WTC11 (cell line): ENCODE measurements at regions not wholly inside any gene's neighbourhood (a gene's known extent, or its start where the extent isn't known, plus 50 kb on each side); places are given as distances from the start of the nearest gene placed in this dataset.

Experiments
- ATAC-seq: fragments of 200-7000 bp; cut with Tn5 transposase; 2 replicates; pipeline ENCODE4 v1.10.0; 2021; ENCODE audit warnings: mild to moderate bottlenecking, moderate library complexity
- CTCF ChIA-PET: fragments of 300-600 bp; sonication (Branson Sonifier 250); formaldehyde crosslinking; loops from one replicate; lab custom pipeline; 2021; ENCODE audit warnings: antibody characterized with exemption; lab: Charles Lee
- POLR2A ChIA-PET: fragments of 350-600 bp; sonication (Branson Sonifier 250); formaldehyde crosslinking; loops from one replicate; lab custom pipeline; 2021; ENCODE audit warnings: antibody characterized with exemption; lab: Charles Lee
- DNase-seq: peaks from one replicate; pipeline ENCODE4 v3.0.0; 2021; ENCODE audit warnings: low spot score
- H3K27ac Mint-ChIP-seq: 2 replicates; pipeline ENCODE4 v1.8.0; 2021; ENCODE audit warnings: mixed read lengths
- H3K27me3 Mint-ChIP-seq: 2 replicates; pipeline ENCODE4 v1.8.0; 2021; ENCODE audit warnings: low read depth, mild to moderate bottlenecking, moderate library complexity, mixed read lengths
- H3K36me3 Mint-ChIP-seq: 2 replicates; pipeline ENCODE4 v1.8.0; 2021; ENCODE audit warnings: mixed read lengths
- H3K4me1 Mint-ChIP-seq: 2 replicates; pipeline ENCODE4 v1.8.0; 2022; ENCODE audit warnings: mixed read lengths
- H3K4me3 Mint-ChIP-seq: 2 replicates; pipeline ENCODE4 v1.8.0; 2021; ENCODE audit warnings: mild to moderate bottlenecking, moderate library complexity, mixed read lengths
- H3K9me3 Mint-ChIP-seq: 2 replicates; pipeline ENCODE4 v1.8.0; 2021; ENCODE audit warnings: mixed read lengths
- ATF1 ChIP-seq: sonication (generic); formaldehyde crosslinking; IDR thresholded peaks from 2 replicates; pipeline ENCODE4 v1.8.1; 2023; ENCODE audit warnings: mild to moderate bottlenecking, moderate library complexity, missing genetic modification reagents
- CBFB ChIP-seq: sonication (generic); formaldehyde crosslinking; IDR thresholded peaks from 2 replicates; pipeline ENCODE4 v1.8.1; 2022; ENCODE audit warnings: mild to moderate bottlenecking, low read depth, missing genetic modification reagents
- E2F4 ChIP-seq: sonication (generic); formaldehyde crosslinking; IDR thresholded peaks from 2 replicates; pipeline ENCODE4 v1.8.1; 2022; ENCODE audit warnings: low read depth, mild to moderate bottlenecking, moderate library complexity, missing genetic modification reagents, borderline replicate concordance
- IRF2 ChIP-seq: sonication (generic); formaldehyde crosslinking; IDR thresholded peaks from 2 replicates; pipeline ENCODE4 v1.8.0; 2022; ENCODE audit warnings: low read depth, missing genetic modification reagents, borderline replicate concordance
- JAZF1 ChIP-seq: fragments of 250-450 bp; sonication (Bioruptor Pico); IDR thresholded peaks from 2 replicates; pipeline ENCODE4 v1.9.0; 2021; ENCODE audit warnings: moderate library complexity, mild to moderate bottlenecking, inconsistent platforms
- JUN ChIP-seq: sonication (generic); formaldehyde crosslinking; IDR thresholded peaks from 2 replicates; pipeline ENCODE4 v1.8.0; 2023; ENCODE audit warnings: mild to moderate bottlenecking, missing genetic modification reagents
- MLX ChIP-seq: sonication (generic); formaldehyde crosslinking; IDR thresholded peaks from 2 replicates; pipeline ENCODE4 v1.8.1; 2023; ENCODE audit warnings: mild to moderate bottlenecking, missing genetic modification reagents, moderate library complexity
- MYBL2 ChIP-seq: sonication (generic); formaldehyde crosslinking; IDR thresholded peaks from 2 replicates; pipeline ENCODE4 v1.8.1; 2023; ENCODE audit warnings: mild to moderate bottlenecking, moderate library complexity, missing genetic modification reagents
- RORB ChIP-seq: fragments of 250-450 bp; sonication (Bioruptor Pico); IDR thresholded peaks from 2 replicates; pipeline ENCODE4 v1.9.0; 2021; ENCODE audit warnings: mild to moderate bottlenecking
- SMAD3 ChIP-seq: sonication (generic); formaldehyde crosslinking; IDR thresholded peaks from 2 replicates; pipeline ENCODE4 v1.8.0; 2022; ENCODE audit warnings: missing genetic modification reagents, mild to moderate bottlenecking, borderline replicate concordance
- SMAD4 ChIP-seq: sonication (generic); formaldehyde crosslinking; IDR thresholded peaks from 2 replicates; pipeline ENCODE4 v1.8.0; 2022; ENCODE audit warnings: mild to moderate bottlenecking, missing genetic modification reagents
- TCF7 ChIP-seq: sonication (generic); formaldehyde crosslinking; IDR thresholded peaks from 2 replicates; pipeline ENCODE4 v1.8.0; 2022; ENCODE audit warnings: mild to moderate bottlenecking, low read depth, missing genetic modification reagents, moderate library complexity
- ZNF121 ChIP-seq: sonication (generic); formaldehyde crosslinking; IDR thresholded peaks from 2 replicates; pipeline ENCODE4 v1.8.0; 2023; ENCODE audit warnings: missing genetic modification reagents
- ZNF232 ChIP-seq: sonication (generic); formaldehyde crosslinking; IDR thresholded peaks from 2 replicates; pipeline ENCODE4 v1.8.0; 2022; ENCODE audit warnings: mild to moderate bottlenecking, missing genetic modification reagents
- ZNF263 ChIP-seq: sonication (generic); formaldehyde crosslinking; IDR thresholded peaks from 2 replicates; pipeline ENCODE4 v1.8.1; 2022; ENCODE audit warnings: low read depth, mild to moderate bottlenecking, moderate library complexity, missing genetic modification reagents
- ZNF396 ChIP-seq: fragments of 250-450 bp; sonication (Bioruptor Pico); IDR thresholded peaks from 2 replicates; pipeline ENCODE4 v1.8.0; 2021; ENCODE audit warnings: mild to moderate bottlenecking, moderate library complexity, borderline replicate concordance
- ZNF423 ChIP-seq: fragments of 250-450 bp; sonication (Bioruptor Pico); IDR thresholded peaks from 2 replicates; pipeline ENCODE4 v2.1.2; 2022; ENCODE audit warnings: mild to moderate bottlenecking, moderate library complexity
- ZNF532 ChIP-seq: fragments of 250-450 bp; sonication (Bioruptor Pico); IDR thresholded peaks from 2 replicates; pipeline ENCODE4 v1.9.0; 2021; ENCODE audit warnings: mild to moderate bottlenecking, borderline replicate concordance
- TF ChIP-seq, protein P1 (sequence below): sonication (generic); formaldehyde crosslinking; IDR thresholded peaks from 2 replicates; pipeline ENCODE4 v1.8.0; 2022; ENCODE audit warnings: mild to moderate bottlenecking, missing genetic modification reagents
- TF ChIP-seq, protein P2 (sequence below): sonication (generic); formaldehyde crosslinking; IDR thresholded peaks from 2 replicates; pipeline ENCODE4 v1.8.0; 2023; ENCODE audit warnings: missing genetic modification reagents, mild to moderate bottlenecking, borderline replicate concordance
- TF ChIP-seq, protein P3 (sequence below): sonication (generic); formaldehyde crosslinking; IDR thresholded peaks from 2 replicates; pipeline ENCODE4 v1.8.0; 2023; ENCODE audit warnings: missing genetic modification reagents

DNA sequence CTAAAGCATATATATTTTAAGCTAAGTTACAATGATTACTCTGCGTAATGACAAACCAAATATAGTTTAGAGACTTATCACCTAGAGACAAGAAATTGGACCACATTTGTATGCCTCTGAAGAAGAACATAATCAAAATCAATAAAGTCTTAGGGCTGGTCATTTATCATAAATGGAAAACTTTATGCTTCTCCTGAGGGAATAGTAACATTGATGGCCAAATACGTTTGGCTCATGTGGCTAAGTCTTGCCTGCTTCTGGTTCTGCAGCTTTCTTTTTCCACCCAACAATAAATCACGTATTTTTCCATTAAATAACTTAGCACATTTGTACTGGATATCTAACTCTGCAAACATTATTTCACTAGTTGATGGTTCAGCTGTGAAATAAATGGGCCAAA lies 458.4 kb downstream of the SLITRK1 start:
- no peak overlapping the region for H3K4me3 Mint-ChIP-seq
- DNase-seq (no peak), ATAC-seq (no peak)
- peaks cover 10% of the 10 kb centered on the region for H3K9me3 Mint-ChIP-seq
- no peaks in the 10 kb centered on the region for H3K36me3 Mint-ChIP-seq
- no peak overlapping the region for H3K27ac Mint-ChIP-seq
- no peaks in the 10 kb centered on the region for H3K27me3 Mint-ChIP-seq
- CTCF ChIA-PET, result no interaction called here
- POLR2A ChIA-PET, result no interaction called here
- peaks cover 18% of the 10 kb centered on the region for H3K4me1 Mint-ChIP-seq
- TF ChIP-seq MLX, result no peak
- TF ChIP-seq, protein P1, sequence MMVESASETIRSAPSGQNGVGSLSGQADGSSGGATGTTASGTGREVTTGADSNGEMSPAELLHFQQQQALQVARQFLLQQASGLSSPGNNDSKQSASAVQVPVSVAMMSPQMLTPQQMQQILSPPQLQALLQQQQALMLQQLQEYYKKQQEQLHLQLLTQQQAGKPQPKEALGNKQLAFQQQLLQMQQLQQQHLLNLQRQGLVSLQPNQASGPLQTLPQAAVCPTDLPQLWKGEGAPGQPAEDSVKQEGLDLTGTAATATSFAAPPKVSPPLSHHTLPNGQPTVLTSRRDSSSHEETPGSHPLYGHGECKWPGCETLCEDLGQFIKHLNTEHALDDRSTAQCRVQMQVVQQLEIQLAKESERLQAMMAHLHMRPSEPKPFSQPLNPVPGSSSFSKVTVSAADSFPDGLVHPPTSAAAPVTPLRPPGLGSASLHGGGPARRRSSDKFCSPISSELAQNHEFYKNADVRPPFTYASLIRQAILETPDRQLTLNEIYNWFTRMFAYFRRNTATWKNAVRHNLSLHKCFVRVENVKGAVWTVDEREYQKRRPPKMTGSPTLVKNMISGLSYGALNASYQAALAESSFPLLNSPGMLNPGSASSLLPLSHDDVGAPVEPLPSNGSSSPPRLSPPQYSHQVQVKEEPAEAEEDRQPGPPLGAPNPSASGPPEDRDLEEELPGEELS (CRISPR knock-in tag), result no peak
- TF ChIP-seq ZNF532 (CRISPR knock-in tag), result no peak
- TF ChIP-seq CBFB, result no peak
- TF ChIP-seq ATF1 (CRISPR knock-in tag), result no peak
- no peak for TF ChIP-seq SMAD4 (CRISPR knock-in tag)
- no peak for TF ChIP-seq TCF7 (CRISPR knock-in tag)
- TF ChIP-seq, all 79 proteins: peak for 0

- POLR2A ChIA-PET, result interaction anchor here (0.5 kb wide), 1 partner anchor 460 kb away, joined by 3 read pairs; no protein-coding TSS in a partner anchor
- Mint-ChIP-seq H3K36me3 (no peaks in the 10 kb centered on the region), H3K27ac (no peak overlapping the region), H3K4me3 (no peak overlapping the region), H3K27me3 (no peaks in the 10 kb centered on the region), H3K9me3 (peaks cover 10% of the 10 kb centered on the region), H3K4me1 (peaks cover 16% of the 10 kb centered on the region)
- DNase-seq (no peak), ATAC-seq (no peak)
- CTCF ChIA-PET, result no interaction called here
- TF ChIP-seq RORB (CRISPR knock-in tag), result no peak
- TF ChIP-seq MYBL2 (CRISPR knock-in tag), result no peak
- TF ChIP-seq JAZF1 (CRISPR knock-in tag), result no peak
- TF ChIP-seq CBFB, result no peak
- no peak for TF ChIP-seq SMAD3 (CRISPR knock-in tag)
- TF ChIP-seq IRF2 (CRISPR knock-in tag), result no peak
- no peak for TF ChIP-seq JUN (CRISPR knock-in tag)
- no peak for TF ChIP-seq ATF1 (CRISPR knock-in tag)
- TF ChIP-seq, protein P2, sequence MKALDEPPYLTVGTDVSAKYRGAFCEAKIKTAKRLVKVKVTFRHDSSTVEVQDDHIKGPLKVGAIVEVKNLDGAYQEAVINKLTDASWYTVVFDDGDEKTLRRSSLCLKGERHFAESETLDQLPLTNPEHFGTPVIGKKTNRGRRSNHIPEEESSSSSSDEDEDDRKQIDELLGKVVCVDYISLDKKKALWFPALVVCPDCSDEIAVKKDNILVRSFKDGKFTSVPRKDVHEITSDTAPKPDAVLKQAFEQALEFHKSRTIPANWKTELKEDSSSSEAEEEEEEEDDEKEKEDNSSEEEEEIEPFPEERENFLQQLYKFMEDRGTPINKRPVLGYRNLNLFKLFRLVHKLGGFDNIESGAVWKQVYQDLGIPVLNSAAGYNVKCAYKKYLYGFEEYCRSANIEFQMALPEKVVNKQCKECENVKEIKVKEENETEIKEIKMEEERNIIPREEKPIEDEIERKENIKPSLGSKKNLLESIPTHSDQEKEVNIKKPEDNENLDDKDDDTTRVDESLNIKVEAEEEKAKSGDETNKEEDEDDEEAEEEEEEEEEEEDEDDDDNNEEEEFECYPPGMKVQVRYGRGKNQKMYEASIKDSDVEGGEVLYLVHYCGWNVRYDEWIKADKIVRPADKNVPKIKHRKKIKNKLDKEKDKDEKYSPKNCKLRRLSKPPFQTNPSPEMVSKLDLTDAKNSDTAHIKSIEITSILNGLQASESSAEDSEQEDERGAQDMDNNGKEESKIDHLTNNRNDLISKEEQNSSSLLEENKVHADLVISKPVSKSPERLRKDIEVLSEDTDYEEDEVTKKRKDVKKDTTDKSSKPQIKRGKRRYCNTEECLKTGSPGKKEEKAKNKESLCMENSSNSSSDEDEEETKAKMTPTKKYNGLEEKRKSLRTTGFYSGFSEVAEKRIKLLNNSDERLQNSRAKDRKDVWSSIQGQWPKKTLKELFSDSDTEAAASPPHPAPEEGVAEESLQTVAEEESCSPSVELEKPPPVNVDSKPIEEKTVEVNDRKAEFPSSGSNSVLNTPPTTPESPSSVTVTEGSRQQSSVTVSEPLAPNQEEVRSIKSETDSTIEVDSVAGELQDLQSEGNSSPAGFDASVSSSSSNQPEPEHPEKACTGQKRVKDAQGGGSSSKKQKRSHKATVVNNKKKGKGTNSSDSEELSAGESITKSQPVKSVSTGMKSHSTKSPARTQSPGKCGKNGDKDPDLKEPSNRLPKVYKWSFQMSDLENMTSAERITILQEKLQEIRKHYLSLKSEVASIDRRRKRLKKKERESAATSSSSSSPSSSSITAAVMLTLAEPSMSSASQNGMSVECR (CRISPR knock-in tag), result no peak
- no peak for TF ChIP-seq ZNF232 (CRISPR knock-in tag)
- no peak for TF ChIP-seq ZNF263
- TF ChIP-seq ZNF423 (CRISPR knock-in tag), result no peak
- no peak for TF ChIP-seq E2F4 (CRISPR knock-in tag)
- no peak for TF ChIP-seq SMAD4 (CRISPR knock-in tag)
- TF ChIP-seq, protein P3, sequence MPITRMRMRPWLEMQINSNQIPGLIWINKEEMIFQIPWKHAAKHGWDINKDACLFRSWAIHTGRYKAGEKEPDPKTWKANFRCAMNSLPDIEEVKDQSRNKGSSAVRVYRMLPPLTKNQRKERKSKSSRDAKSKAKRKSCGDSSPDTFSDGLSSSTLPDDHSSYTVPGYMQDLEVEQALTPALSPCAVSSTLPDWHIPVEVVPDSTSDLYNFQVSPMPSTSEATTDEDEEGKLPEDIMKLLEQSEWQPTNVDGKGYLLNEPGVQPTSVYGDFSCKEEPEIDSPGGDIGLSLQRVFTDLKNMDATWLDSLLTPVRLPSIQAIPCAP (CRISPR knock-in tag), result no peak
- no peak for TF ChIP-seq ZNF396 (CRISPR knock-in tag)
- TF ChIP-seq ZNF121, result no peak
These were observed 458.9 kb downstream of the SLITRK1 start for GRCh38 chr13:83423381-83423780.
